Naive B cell (primary cell): ENCODE measurements at regions not wholly inside any gene's neighbourhood (a gene's known extent, or its start where the extent isn't known, plus 50 kb on each side); places are given as distances from the start of the nearest gene placed in this dataset.

Source experiments
- ATAC-seq, 2 donors: fragments of 150-1000 bp; cut with Tn5 transposase; 2 replicates each; pipeline ENCODE4 v1.10.0; 2021; ENCODE audit warnings: low read depth in 2 of 2, mild to moderate bottlenecking in 2 of 2, moderate library complexity in 2 of 2
- DNase-seq: peaks from one replicate; pipeline ENCODE4 v3.0.0; 2022
- H3K27ac Mint-ChIP-seq, 6 donors: one replicate each; pipeline ENCODE4 v1.8.0; 2020 to 2022; ENCODE audit warnings: mild to moderate bottlenecking in 6 of 6, mixed read lengths in 6 of 6, moderate library complexity in 5 of 6, inconsistent platforms in 2 of 6
- H3K27me3 Mint-ChIP-seq, 3 donors: one replicate each; pipeline ENCODE4 v1.8.0; 2021 to 2022; ENCODE audit warnings: mixed read lengths in 3 of 3, mild to moderate bottlenecking in 1 of 3
- H3K36me3 Mint-ChIP-seq, 2 donors: one replicate each; pipeline ENCODE4 v1.8.0; 2020 to 2022; ENCODE audit warnings: mixed read lengths in 2 of 2, inconsistent platforms in 1 of 2, mild to moderate bottlenecking in 1 of 2
- H3K4me1 Mint-ChIP-seq, 3 donors: one replicate each; pipeline ENCODE4 v1.8.0; 2020 to 2022; ENCODE audit warnings: mixed read lengths in 3 of 3, inconsistent platforms in 1 of 3, mild to moderate bottlenecking in 1 of 3, moderate library complexity in 1 of 3
- H3K4me3 Mint-ChIP-seq, 8 donors: one replicate each; pipeline ENCODE4 v1.8.0; 2020 to 2022; ENCODE audit warnings: mild to moderate bottlenecking in 8 of 8, mixed read lengths in 8 of 8, moderate library complexity in 8 of 8, inconsistent platforms in 2 of 8
- H3K9me3 Mint-ChIP-seq, 7 donors: one replicate each; pipeline ENCODE4 v1.8.0; 2020 to 2022; ENCODE audit warnings: mixed read lengths in 7 of 7, mild to moderate bottlenecking in 5 of 7, inconsistent platforms in 2 of 7, moderate library complexity in 1 of 7

DNA sequence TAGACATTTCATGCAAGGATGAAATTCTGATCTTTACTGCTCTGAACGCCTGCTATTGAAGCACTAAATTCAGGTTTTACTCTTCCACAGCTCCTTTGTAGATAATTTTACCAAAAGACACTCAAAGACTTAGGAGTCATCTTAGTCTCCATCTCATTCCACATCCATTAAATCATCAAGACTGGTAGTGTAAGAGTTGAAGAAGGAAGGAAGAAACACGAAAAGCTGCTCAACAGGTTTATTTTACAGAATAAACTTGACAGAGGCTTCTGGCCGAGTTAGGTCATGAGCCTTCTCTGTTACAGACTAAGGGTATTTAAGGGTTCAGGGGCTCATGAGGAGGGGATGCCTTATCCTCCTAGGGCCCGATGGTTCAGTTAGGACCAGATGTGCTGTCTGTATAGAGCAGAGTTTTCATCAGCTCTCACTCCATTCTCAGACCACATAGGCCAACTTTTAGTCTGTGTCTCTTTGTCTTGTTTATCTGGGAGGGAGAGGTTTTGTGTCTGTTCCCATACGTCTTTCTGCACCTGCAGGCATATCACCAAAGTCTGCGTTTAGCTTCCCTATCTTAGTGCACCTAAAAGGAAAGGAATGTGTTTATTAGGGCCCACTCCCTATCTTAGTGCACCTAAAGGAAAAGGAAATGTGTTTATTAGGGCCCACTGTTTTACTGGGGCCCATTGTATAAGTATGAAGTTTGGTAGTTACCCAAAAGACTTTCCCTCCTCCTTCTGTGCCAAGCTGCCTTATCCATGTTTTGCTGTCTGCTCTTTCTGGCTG, 57.4 kb upstream of the RGS18 start:
- ATAC-seq (no peak), DNase-seq (no peak)
- Mint-ChIP-seq H3K27me3 (no peaks in the 10 kb centered on the region), H3K4me3 (no peak overlapping the region), H3K27ac (no peak overlapping the region), H3K36me3 (no peaks in the 10 kb centered on the region), H3K9me3 (peaks cover 0 to 6% (median 0%) of the 10 kb centered on the region in 7 donors), H3K4me1 (no peaks in the 10 kb centered on the region)

DNA sequence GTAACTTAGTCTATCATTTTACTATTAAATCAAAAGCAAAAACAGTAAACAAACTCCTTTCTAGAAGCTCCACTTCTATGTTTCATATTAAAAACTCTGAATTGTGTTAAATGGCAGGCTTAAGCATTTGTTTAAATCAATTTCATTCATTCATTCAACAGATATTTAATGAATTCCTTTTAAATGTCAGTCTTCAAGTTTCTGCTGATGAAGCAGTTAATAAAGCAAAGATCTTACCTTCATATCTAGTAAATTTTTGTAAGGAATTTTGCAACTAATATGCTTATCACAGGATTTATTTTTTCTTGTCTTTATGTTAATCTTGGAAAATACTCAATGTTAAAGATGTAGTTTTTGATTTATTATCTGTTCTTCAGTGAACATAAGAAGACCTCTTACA, 54.1 kb upstream of the RGS18 start:
- Mint-ChIP-seq H3K4me1 (no peaks in the 10 kb centered on the region), H3K36me3 (no peaks in the 10 kb centered on the region), H3K27me3 (no peaks in the 10 kb centered on the region), H3K27ac (no peak overlapping the region), H3K9me3 (peaks cover 0 to 6% (median 0%) of the 10 kb centered on the region in 7 donors), H3K4me3 (no peak overlapping the region)
- no peak for DNase-seq
- no peak for ATAC-seq

- no peak for ATAC-seq
Measured at GRCh38 chr1:192104852-192105251, 53.4 kb upstream of the RGS18 start.

DNA sequence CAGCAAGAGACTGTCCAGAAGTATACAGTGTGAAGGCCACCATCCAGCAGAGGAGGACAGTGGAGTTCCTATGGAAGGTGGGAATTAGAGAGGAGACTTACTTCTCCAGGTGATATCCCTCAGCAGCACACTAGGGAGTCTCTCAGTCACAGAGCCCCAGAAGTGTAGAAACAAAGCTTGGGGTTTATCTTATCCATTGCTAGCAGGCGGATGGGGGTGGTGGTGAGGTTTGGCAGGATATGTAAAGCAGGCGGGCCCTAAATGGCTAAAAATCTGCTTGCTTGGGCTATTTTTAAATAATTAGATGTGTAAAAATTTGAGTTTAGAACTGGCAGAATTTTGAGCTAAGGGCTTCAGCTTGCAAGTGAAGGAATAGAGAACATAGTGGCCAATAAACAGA, 50.1 kb upstream of the RGS18 start:
- Mint-ChIP-seq H3K4me1 (no peaks in the 10 kb centered on the region), H3K27me3 (no peaks in the 10 kb centered on the region), H3K9me3 (peaks cover 0 to 4% (median 0%) of the 10 kb centered on the region in 7 donors), H3K27ac (no peak overlapping the region), H3K36me3 (no peaks in the 10 kb centered on the region), H3K4me3 (no peak overlapping the region)
- ATAC-seq (no peak), DNase-seq (no peak)

More at GRCh38 chr1:192104852-192105251, 53.4 kb upstream of the RGS18 start:
- no peaks in the 10 kb centered on the region for H3K27me3 Mint-ChIP-seq
- DNase-seq = no peak
- no peak overlapping the region for H3K4me3 Mint-ChIP-seq
- peaks cover 0 to 6% (median 0%) of the 10 kb centered on the region in 7 donors for H3K9me3 Mint-ChIP-seq
- no peaks in the 10 kb centered on the region for H3K36me3 Mint-ChIP-seq
- H3K4me1 Mint-ChIP-seq = no peaks in the 10 kb centered on the region
- no peak overlapping the region for H3K27ac Mint-ChIP-seq
